ENCODE measurements at regions not wholly inside any gene's neighbourhood (a gene's known extent, or its start where the extent isn't known, plus 50 kb on each side); places are given as distances from the start of the nearest gene placed in this dataset.
A peak's percentile ranks its signal among the peaks of the same experiment; 100 is the strongest.

- no peak for DNase-seq (ENCODE audit: low spot score)
These were observed 68.1 kb downstream of the HTR5A start for GRCh38 chr7:155138204-155138603.

DNA sequence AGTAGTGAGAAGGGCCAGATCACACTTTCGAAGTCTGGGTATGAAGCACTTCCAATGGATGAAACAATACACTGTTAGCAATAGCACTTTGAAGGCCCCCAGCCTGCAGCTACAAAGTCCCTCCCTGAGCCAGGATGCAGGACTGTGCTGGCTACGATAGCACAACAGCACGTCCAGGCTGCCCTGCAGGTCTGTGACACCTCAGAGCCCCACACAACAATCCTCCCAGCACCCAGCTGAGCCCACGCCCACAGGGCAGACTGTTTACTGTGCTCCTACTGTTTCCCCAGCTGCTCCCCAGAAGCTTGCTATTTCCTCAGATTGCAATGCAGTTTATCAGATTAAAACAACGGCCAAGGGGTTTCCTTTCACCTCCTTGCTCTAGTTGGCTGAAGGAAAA, 71.4 kb downstream of the HTR5A start:
- DNase-seq (ENCODE audit: low spot score) = no peak

GRCh38 chr7:155143381-155143780, 73.3 kb downstream of the HTR5A start:
- DNase-seq (ENCODE audit: low spot score) = no peak

DNA sequence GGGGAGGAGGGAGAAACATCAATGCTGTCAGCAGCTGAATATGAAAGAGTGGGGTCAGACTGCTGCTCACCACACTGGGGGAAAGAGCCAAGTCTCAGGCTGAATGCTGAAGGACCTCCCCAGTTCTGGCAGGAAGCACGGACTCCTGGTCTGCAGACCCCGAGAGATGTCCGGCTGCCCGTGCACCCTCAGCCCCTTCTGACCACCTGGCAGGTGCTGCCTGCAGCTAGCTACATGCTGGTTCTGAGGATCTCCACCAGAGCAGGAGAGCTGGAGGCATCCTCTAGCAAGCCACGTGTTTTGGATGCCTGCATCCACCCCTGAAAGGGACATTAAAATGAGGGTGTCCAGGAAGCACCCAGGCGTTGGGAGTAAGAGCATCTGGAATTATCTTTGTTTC, 74.2 kb downstream of the HTR5A start:
- DNase-seq (ENCODE audit: low spot score) = no peak

DNA sequence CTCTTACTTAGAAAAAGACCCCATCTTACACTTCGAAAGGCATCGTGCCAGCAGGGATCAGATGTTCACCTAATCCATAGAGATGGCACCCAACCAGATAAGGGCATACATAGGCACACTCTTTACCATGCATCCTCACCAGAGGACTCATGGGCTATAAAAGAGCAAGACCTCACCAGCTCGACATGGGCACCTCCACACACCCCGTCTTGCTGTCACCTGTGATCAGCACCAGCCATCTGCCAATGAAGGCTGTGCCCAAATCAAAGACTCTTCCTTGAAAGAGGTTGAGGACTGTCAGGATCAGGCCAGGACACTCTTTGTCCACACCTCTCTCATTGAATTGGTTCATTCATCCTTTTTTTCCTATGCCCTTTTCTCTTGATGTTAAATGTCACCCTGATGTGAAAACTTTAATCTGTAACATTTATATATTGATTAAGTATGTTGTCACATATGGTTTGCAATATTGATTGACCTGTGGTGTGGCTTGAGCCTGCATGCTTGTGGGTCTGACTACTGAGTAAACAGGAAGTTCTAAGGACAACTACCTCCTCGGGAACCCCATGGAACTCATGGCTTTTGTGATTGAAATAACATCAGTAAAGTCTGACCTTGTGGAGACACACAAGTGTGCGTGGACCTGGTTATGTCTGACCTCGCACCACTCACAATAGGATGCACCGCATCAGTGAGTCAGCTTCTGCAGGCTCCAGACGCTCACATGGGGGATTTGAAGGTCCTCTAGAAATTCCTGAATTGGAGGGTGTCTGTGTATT, 75.5 kb downstream of the HTR5A start:
- peak; percentile 4 for DNase-seq (ENCODE audit: low spot score)

- DNase-seq (ENCODE audit: low spot score) = no peak
These were observed 77.0 kb downstream of the HTR5A start for GRCh38 chr7:155147172-155147571.

- peak; percentile 0 for DNase-seq (ENCODE audit: low spot score)
These were observed 77.5 kb downstream of the HTR5A start for GRCh38 chr7:155147624-155148023.

- no peak for DNase-seq (ENCODE audit: low spot score)
These were observed 83.6 kb downstream of the HTR5A start for GRCh38 chr7:155153676-155154075.

GRCh38 chr7:155154586-155154985, 84.5 kb downstream of the HTR5A start:
- DNase-seq (ENCODE audit: low spot score) = no peak

- DNase-seq (ENCODE audit: low spot score) = no peak
These were observed 91.6 kb downstream of the HTR5A start for GRCh38 chr7:155161690-155162089.

DNA sequence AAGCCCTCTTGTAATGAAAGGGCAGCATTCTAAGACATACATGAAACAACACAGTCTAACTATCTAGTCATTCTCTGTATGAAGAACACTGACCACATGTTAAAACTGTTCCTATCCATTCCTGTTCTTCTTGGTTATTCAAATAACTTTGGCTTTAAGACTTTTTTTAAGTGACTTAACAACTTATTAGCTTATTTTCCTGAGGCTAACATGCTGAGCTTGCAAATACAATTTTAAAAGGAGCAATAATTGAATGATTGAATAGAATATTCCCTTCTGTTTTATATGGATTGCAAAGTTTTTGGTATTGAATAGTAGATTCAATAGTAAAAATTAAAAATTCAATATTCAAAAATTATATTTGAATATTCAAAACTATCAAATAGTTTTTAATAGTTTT, 92.3 kb downstream of the HTR5A start:
- no peak for DNase-seq (ENCODE audit: low spot score)

- no peak for DNase-seq (ENCODE audit: low spot score)
These were observed 93.6 kb downstream of the HTR5A start for GRCh38 chr7:155163696-155164095.

DNA sequence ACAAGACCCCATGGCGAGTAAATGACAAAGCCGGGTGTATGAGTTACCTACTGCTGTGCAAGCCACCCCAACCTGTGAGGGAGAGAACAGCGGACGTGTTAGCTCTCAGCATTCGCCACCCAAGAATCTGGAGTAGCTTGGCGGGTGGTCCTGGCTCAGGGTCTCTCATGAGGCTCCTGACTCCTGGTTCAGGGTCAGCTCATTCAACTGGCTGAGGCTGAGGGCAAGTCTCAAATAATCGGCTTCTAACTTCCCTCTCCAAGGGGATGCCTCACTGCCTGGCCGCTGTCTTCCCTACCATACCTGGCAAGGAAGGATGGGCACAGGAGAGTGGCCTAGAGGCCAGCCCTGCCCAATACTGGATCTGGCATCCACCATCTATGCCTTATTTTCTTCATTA, 94.2 kb downstream of the HTR5A start:
- no peak for DNase-seq (ENCODE audit: low spot score)

DNA sequence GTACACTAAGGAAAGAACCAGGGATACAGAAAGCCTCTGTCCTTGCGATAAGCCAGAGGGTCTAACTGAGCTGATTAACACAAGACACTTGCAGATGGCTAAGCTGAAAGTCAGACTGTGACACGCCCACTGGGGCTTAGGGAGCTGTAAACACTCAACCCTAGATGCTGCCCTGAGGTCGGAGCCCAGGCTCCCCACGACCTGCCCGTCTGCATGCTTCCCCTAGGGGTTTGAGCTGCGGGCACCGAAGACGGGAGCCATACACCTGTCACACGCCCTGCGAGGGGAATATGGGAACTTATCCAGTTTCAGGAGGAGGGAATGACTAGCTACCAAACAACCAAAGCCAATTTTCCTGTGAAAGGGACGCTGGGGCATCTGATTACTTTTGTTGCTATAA, 96.0 kb downstream of the HTR5A start:
- DNase-seq (ENCODE audit: low spot score) = no peak

- DNase-seq (ENCODE audit: low spot score) = peak; percentile 40
These were observed 96.7 kb downstream of the HTR5A start for GRCh38 chr7:155166673-155167370.

GRCh38 chr7:155167706-155168365, 97.7 kb downstream of the HTR5A start:
- DNase-seq (ENCODE audit: low spot score) = no peak

- no peak for DNase-seq (ENCODE audit: low spot score)
These were observed 98.7 kb downstream of the HTR5A start for GRCh38 chr7:155168597-155169480.

GRCh38 chr7:155169498-155170065, 99.5 kb downstream of the HTR5A start:
- DNase-seq (ENCODE audit: low spot score) = no peak

GRCh38 chr7:155170331-155170730, 100.2 kb downstream of the HTR5A start:
- DNase-seq (ENCODE audit: low spot score) = no peak

GRCh38 chr7:155172141-155172540, 102.0 kb downstream of the HTR5A start:
- DNase-seq (ENCODE audit: low spot score) = no peak

- DNase-seq (ENCODE audit: low spot score) = no peak
These were observed 103.8 kb downstream of the HTR5A start for GRCh38 chr7:155173905-155174304.

DNA sequence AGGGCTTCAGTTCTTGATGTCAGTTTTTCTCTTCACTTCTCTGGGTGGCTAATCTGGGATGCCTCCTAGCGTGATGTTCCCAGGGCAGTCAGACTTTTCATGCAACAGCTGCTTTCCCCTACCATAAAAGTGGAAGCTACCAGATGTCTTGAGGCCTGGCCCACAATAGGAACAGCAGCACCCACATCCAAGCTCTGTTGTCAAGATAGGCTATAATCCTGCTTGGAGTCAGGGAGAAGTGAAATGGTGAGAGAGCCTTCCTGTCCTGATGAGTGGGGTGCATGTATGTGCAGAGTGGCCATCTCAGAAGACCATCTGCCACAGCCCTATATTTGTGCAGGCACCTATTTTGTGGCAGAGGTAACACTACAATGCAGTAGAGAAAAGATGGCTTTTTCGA, 108.0 kb downstream of the HTR5A start:
- no peak for DNase-seq (ENCODE audit: low spot score)
